Omental fat pad (tissue), 3 donors: ENCODE measurements at regions not wholly inside any gene's neighbourhood (a gene's known extent, or its start where the extent isn't known, plus 50 kb on each side); places are given as distances from the start of the nearest gene placed in this dataset.

ENCODE experiments used
- ATAC-seq: fragments of 150-250 bp; one replicate; pipeline ENCODE4 v1.9.1; 2016; ENCODE audit warnings: mild to moderate bottlenecking, moderate library complexity; ENCODE audit not compliant: low FRiP score
- DNase-seq: peaks from one replicate; pipeline ENCODE4 v3.0.0-alpha.2; 2019; ENCODE audit warnings: low spot score
- TF ChIP-seq, protein P1 (sequence below), 3 donors: fragments of 450-650 bp; IDR thresholded peaks; one replicate each; pipeline ENCODE4 v1.5.1; 2016 to 2017; ENCODE audit warnings: antibody characterized with exemption in 3 of 3, mild to moderate bottlenecking in 3 of 3, moderate library complexity in 2 of 3

- ATAC-seq, result no peak
- TF ChIP-seq, protein P1, sequence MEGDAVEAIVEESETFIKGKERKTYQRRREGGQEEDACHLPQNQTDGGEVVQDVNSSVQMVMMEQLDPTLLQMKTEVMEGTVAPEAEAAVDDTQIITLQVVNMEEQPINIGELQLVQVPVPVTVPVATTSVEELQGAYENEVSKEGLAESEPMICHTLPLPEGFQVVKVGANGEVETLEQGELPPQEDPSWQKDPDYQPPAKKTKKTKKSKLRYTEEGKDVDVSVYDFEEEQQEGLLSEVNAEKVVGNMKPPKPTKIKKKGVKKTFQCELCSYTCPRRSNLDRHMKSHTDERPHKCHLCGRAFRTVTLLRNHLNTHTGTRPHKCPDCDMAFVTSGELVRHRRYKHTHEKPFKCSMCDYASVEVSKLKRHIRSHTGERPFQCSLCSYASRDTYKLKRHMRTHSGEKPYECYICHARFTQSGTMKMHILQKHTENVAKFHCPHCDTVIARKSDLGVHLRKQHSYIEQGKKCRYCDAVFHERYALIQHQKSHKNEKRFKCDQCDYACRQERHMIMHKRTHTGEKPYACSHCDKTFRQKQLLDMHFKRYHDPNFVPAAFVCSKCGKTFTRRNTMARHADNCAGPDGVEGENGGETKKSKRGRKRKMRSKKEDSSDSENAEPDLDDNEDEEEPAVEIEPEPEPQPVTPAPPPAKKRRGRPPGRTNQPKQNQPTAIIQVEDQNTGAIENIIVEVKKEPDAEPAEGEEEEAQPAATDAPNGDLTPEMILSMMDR (IDR thresholded peaks at IDR 0.05), result no peak
- no peak for DNase-seq
Measured at GRCh38 chr9:134236935-134237629, 72.7 kb upstream of the RNU6ATAC start.

GRCh38 chr9:134237630-134238265, 73.4 kb upstream of the RNU6ATAC start:
- DNase-seq (no peak), ATAC-seq (no peak)
- TF ChIP-seq, protein P1 (IDR thresholded peaks at IDR 0.05), result no peak

- TF ChIP-seq, protein P1 (IDR thresholded peaks at IDR 0.05), result no peak
- ATAC-seq (no peak), DNase-seq (no peak)
Measured at GRCh38 chr9:134239130-134239903, 75.0 kb upstream of the RNU6ATAC start.

DNA sequence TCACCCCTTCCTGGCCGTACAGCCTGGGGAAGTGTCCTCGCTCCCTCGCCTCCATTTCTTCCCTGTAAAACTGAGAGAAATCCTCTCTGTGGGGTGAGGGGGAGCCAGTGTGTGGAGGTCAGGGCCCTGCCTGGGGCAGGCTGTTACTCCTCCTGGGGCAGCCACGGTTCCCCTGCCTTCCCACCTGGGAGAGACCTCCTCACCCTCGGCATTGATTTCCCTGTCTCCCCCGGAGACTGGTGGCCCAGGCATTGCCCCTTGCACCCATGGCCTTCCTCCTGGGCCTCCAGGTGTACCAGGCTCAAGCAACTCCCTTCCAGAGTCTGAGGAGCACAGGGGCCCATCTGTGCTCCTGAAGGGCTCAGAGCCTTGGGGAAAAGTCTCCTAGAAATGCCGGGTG, 75.6 kb upstream of the RNU6ATAC start:
- TF ChIP-seq, protein P1 (IDR thresholded peaks at IDR 0.05), result no peak
- DNase-seq (no peak), ATAC-seq (no peak)

DNA sequence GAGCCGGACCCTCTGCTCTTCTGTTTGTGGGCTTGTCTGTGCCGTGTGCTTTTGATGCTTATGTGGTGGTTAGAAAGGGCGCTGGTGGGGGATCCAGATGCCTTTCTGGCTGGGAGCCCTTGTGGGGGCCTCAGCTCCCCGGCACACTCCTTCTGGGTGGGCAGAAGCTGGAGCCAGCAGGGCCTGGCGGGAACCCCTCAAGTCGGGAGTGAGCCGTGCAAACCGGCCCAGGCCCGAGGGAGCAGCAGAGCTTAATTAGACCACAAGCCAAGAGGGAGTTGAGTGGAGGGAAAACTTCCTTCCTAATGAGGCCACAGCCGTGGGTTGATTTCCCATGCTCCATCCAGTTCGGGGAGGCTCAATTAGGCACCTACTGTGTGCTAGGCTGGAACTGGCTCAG, 76.0 kb upstream of the RNU6ATAC start:
- ATAC-seq (no peak), DNase-seq (no peak)
- TF ChIP-seq, protein P1 (IDR thresholded peaks at IDR 0.05), result no peak

DNA sequence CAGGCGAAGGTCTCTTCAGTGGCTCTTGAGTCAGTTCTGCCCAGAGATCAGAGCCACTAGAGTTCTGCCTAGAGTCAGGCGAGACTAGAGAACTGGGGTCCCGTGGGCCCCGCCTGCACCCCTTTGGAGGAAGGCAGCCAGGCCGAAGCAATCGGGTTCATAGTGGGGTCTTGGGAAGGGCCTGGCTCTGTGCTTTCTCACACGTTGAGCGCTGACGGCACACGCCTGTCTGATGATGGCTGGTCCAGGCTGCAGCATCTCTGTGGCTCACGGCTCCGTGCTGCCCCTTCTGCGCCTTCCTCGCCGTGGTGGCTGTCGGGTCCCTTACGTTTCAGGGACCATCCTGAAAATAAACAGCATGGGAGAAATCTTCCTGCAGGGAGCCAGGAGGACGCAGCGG, 78.3 kb upstream of the RNU6ATAC start:
- DNase-seq, result no peak
- TF ChIP-seq, protein P1 (IDR thresholded peaks at IDR 0.05), result no peak
- ATAC-seq, result no peak
